Mesendoderm (in vitro differentiated cells): ENCODE measurements at regions not wholly inside any gene's neighbourhood (a gene's known extent, or its start where the extent isn't known, plus 50 kb on each side); places are given as distances from the start of the nearest gene placed in this dataset.

Experiments
- DNase-seq: peaks from one replicate; pipeline ENCODE4 v3.0.0; 2013
- H2AK5ac ChIP-seq: 2 replicates; pipeline ENCODE4 v1.6.1; 2013; ENCODE audit warnings: low read length, inconsistent platforms
- H2BK120ac ChIP-seq: 2 replicates; pipeline ENCODE4 v1.6.1; 2013; ENCODE audit warnings: low read depth, mild to moderate bottlenecking, low read length, moderate library complexity, mixed read lengths
- H2BK15ac ChIP-seq: replicated peaks from 2 replicates; pipeline ENCODE4 v1.6.1; 2013; ENCODE audit warnings: low read depth, mild to moderate bottlenecking, moderate library complexity
- H2BK5ac ChIP-seq: 2 replicates; pipeline ENCODE4 v1.6.1; 2013; ENCODE audit warnings: low read length, inconsistent platforms
- H3K18ac ChIP-seq: 2 replicates; pipeline ENCODE4 v1.6.1; 2013; ENCODE audit warnings: mild to moderate bottlenecking, low read length, mixed read lengths
- H3K23ac ChIP-seq: one replicate; pipeline ENCODE4 v1.6.1; 2013; ENCODE audit warnings: low read length
- H3K27ac ChIP-seq: 2 replicates; pipeline ENCODE4 v1.5.1; 2013; ENCODE audit warnings: low read depth, mild to moderate bottlenecking, inconsistent platforms, low read length, moderate library complexity
- H3K27me3 ChIP-seq: 2 replicates; pipeline ENCODE4 v1.6.1; 2013; ENCODE audit warnings: low read length, control low read depth, mild to moderate bottlenecking, inconsistent platforms; ENCODE audit not compliant: insufficient read depth, poor library complexity
- H3K36me3 ChIP-seq: 2 replicates; pipeline ENCODE4 v1.6.1; 2013; ENCODE audit warnings: low read length, inconsistent platforms; ENCODE audit not compliant: control insufficient read depth, insufficient read depth
- H3K4ac ChIP-seq: one replicate; pipeline ENCODE4 v1.6.1; 2013; ENCODE audit warnings: low read depth, mild to moderate bottlenecking, low read length, moderate library complexity
- H3K4me1 ChIP-seq: 2 replicates; pipeline ENCODE4 v1.6.1; 2013; ENCODE audit warnings: low read depth, low read length, inconsistent platforms; ENCODE audit not compliant: control insufficient read depth
- H3K4me2 ChIP-seq: 2 replicates; pipeline ENCODE4 v1.6.1; 2013; ENCODE audit warnings: low read length
- H3K4me3 ChIP-seq: 2 replicates; pipeline ENCODE4 v1.5.1; 2013; ENCODE audit warnings: mild to moderate bottlenecking, low read length
- H3K56ac ChIP-seq: one replicate; pipeline ENCODE4 v1.6.1; 2013; ENCODE audit warnings: low read length
- H3K79me1 ChIP-seq: 2 replicates; pipeline ENCODE4 v1.6.1; 2013; ENCODE audit warnings: low read length, inconsistent platforms
- H3K79me2 ChIP-seq: 2 replicates; pipeline ENCODE4 v1.6.1; 2013; ENCODE audit warnings: mild to moderate bottlenecking, low read length; ENCODE audit not compliant: control insufficient read depth, insufficient read depth
- H3K9ac ChIP-seq: 2 replicates; pipeline ENCODE4 v1.6.1; 2013; ENCODE audit warnings: low read length, inconsistent platforms
- H4K5ac ChIP-seq: one replicate; pipeline ENCODE4 v1.6.1; 2013; ENCODE audit warnings: low read length
- H4K8ac ChIP-seq: one replicate; pipeline ENCODE4 v1.6.1; 2013; ENCODE audit warnings: low read depth, mild to moderate bottlenecking, control low read depth, low read length, moderate library complexity
- WGBS: extraction: QIAGEN DNeasy Blood & Tissue Kit; methylation state at CpG from one replicate; pipeline ENCODE4 v1.1.7; 2013; ENCODE audit warnings: low lambda C conversion rate, missing lambda C conversion rate; ENCODE audit not compliant: insufficient coverage; ENCODE audit errors: extremely low coverage; 5-methylcytosine and 5-hydroxymethylcytosine counted together

DNA sequence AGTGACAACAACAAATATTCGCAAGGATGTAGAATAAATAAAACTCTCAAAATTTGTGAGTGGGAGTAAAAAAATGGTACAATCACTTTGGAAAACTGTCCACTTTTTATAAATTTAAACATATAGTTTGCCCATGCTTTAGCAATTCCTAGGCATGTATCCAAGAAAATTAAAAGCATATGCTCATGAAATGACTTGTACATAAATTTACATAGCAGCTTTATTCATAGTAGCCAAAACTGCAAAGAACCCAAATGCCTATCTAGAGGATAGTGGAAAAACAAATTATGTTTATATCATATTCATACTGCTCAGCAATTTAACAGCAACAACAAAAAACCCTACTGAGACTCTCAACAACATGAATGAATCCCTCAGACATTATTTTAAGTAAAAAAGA, 363.6 kb upstream of the CCDC54 start:
- H3K4me1 ChIP-seq: no peaks in the 10 kb centered on the region
- H3K79me1 ChIP-seq: no peaks in the 10 kb centered on the region
- H2BK120ac ChIP-seq: no peak overlapping the region
- no peak for DNase-seq
- H3K9ac ChIP-seq: no peak overlapping the region
- no peaks in the 10 kb centered on the region for H3K27me3 ChIP-seq
- no peak overlapping the region for H2BK5ac ChIP-seq
- no peak overlapping the region for H4K5ac ChIP-seq
- no peak overlapping the region for H3K18ac ChIP-seq
- H3K23ac ChIP-seq: no peak overlapping the region
- WGBS: no CpG with 5 or more reads among the region's 1 CpG
- no peak overlapping the region for H3K27ac ChIP-seq
- H3K36me3 ChIP-seq: no peaks in the 10 kb centered on the region
- no peak overlapping the region for H4K8ac ChIP-seq
- no peaks in the 10 kb centered on the region for H3K79me2 ChIP-seq
- no peak overlapping the region for H3K4ac ChIP-seq
- H2AK5ac ChIP-seq: no peak overlapping the region
- no peak overlapping the region for H3K4me2 ChIP-seq
- H3K56ac ChIP-seq: no peak overlapping the region
- H2BK15ac ChIP-seq: no peak overlapping the region
- no peak overlapping the region for H3K4me3 ChIP-seq

DNA sequence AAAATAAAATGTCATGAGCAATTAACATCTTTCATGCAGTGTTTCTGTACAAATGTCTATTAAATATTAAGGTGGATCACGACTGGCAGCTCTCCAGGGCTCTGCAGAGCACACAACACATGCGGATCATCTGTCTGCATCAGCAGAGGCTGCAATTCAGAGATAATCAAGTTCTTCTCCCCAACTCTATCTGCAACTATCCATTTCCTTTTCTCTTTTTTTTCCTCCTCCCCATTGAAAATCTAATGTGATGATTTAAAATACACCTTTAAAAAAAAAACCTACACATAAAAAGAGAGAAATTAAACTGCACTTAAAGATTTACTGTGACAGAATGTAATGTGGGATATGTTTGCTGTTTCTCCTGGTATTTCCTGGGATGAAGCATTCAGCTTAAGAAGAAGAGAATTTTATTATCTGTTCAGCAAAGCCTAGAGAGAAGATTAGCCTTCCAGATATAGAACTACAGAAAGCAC, 352.6 kb upstream of the CCDC54 start:
- Histone ChIP-seq H2AK5ac (no peak overlapping the region), H4K5ac (no peak overlapping the region), H3K27ac (no peak overlapping the region), H3K27me3 (no peaks in the 10 kb centered on the region), H3K4me3 (no peak overlapping the region), H2BK5ac (no peak overlapping the region), H3K18ac (no peak overlapping the region), H3K23ac (no peak overlapping the region), H3K56ac (no peak overlapping the region), H3K4ac (no peak overlapping the region), H3K79me2 (no peaks in the 10 kb centered on the region), H3K9ac (no peak overlapping the region), H3K79me1 (no peaks in the 10 kb centered on the region), H4K8ac (no peak overlapping the region), H2BK15ac (no peak overlapping the region), H2BK120ac (no peak overlapping the region), H3K36me3 (no peaks in the 10 kb centered on the region), H3K4me1 (no peaks in the 10 kb centered on the region), H3K4me2 (no peak overlapping the region)
- no CpG with 5 or more reads among the region's 2 CpGs for WGBS
- DNase-seq: no peak

DNA sequence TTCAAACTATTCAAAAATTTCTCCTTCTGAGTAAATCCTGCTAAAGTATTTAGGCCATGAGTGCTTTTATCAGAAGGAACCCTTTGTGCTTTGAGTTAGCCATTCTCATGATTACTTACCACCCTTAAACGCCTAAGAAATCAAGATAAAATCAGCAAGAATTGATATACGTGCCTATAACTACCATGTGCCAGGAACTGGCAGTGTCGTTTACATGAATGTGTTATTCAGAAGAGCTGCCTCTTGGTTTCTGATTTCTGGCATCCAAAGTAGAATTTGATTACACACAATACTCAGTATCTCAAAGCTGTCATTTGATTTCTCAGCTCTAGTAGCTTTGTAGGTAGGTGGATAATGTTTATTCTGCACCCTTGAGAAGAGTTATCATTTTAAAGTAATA, 351.3 kb upstream of the CCDC54 start:
- H3K56ac ChIP-seq: no peak overlapping the region
- no peak overlapping the region for H2BK120ac ChIP-seq
- H3K27ac ChIP-seq: no peak overlapping the region
- H3K4me2 ChIP-seq: no peak overlapping the region
- H4K8ac ChIP-seq: no peak overlapping the region
- H3K79me1 ChIP-seq: no peaks in the 10 kb centered on the region
- no peak overlapping the region for H2BK15ac ChIP-seq
- H2BK5ac ChIP-seq: no peak overlapping the region
- WGBS: no CpG with 5 or more reads among the region's 3 CpGs
- H3K36me3 ChIP-seq: no peaks in the 10 kb centered on the region
- no peak overlapping the region for H2AK5ac ChIP-seq
- H3K79me2 ChIP-seq: no peaks in the 10 kb centered on the region
- H3K4me1 ChIP-seq: no peaks in the 10 kb centered on the region
- no peak overlapping the region for H4K5ac ChIP-seq
- H3K18ac ChIP-seq: no peak overlapping the region
- DNase-seq: no peak
- no peak overlapping the region for H3K4ac ChIP-seq
- H3K27me3 ChIP-seq: no peaks in the 10 kb centered on the region
- H3K23ac ChIP-seq: no peak overlapping the region
- H3K9ac ChIP-seq: no peak overlapping the region
- no peak overlapping the region for H3K4me3 ChIP-seq

- no peak overlapping the region for H3K9ac ChIP-seq
- H3K4ac ChIP-seq: no peak overlapping the region
- H2BK120ac ChIP-seq: no peak overlapping the region
- no peaks in the 10 kb centered on the region for H3K36me3 ChIP-seq
- no peaks in the 10 kb centered on the region for H3K79me1 ChIP-seq
- DNase-seq: no peak
- H3K27ac ChIP-seq: no peak overlapping the region
- no peak overlapping the region for H2AK5ac ChIP-seq
- no peaks in the 10 kb centered on the region for H3K79me2 ChIP-seq
- no peak overlapping the region for H3K18ac ChIP-seq
- no peak overlapping the region for H3K23ac ChIP-seq
- H3K27me3 ChIP-seq: no peaks in the 10 kb centered on the region
- H3K4me1 ChIP-seq: no peaks in the 10 kb centered on the region
- no peak overlapping the region for H3K56ac ChIP-seq
- H4K8ac ChIP-seq: no peak overlapping the region
- no peak overlapping the region for H4K5ac ChIP-seq
- WGBS: no CpG with 5 or more reads among the region's 1 CpG
- H2BK5ac ChIP-seq: no peak overlapping the region
- no peak overlapping the region for H3K4me2 ChIP-seq
- no peak overlapping the region for H2BK15ac ChIP-seq
- no peak overlapping the region for H3K4me3 ChIP-seq
Measured at GRCh38 chr3:107028086-107028485, 349.2 kb upstream of the CCDC54 start.

GRCh38 chr3:107028626-107029025, 348.6 kb upstream of the CCDC54 start:
- no peaks in the 10 kb centered on the region for H3K79me1 ChIP-seq
- no peak overlapping the region for H3K27ac ChIP-seq
- no peak overlapping the region for H3K56ac ChIP-seq
- H3K4me2 ChIP-seq: no peak overlapping the region
- H3K4ac ChIP-seq: no peak overlapping the region
- H4K8ac ChIP-seq: no peak overlapping the region
- no peak overlapping the region for H2BK120ac ChIP-seq
- H3K27me3 ChIP-seq: no peaks in the 10 kb centered on the region
- no peak overlapping the region for H3K18ac ChIP-seq
- no peaks in the 10 kb centered on the region for H3K36me3 ChIP-seq
- H2BK15ac ChIP-seq: no peak overlapping the region
- no peak overlapping the region for H3K4me3 ChIP-seq
- H3K4me1 ChIP-seq: no peaks in the 10 kb centered on the region
- H3K9ac ChIP-seq: no peak overlapping the region
- no peak for DNase-seq
- H2BK5ac ChIP-seq: no peak overlapping the region
- no peak overlapping the region for H3K23ac ChIP-seq
- no CpG with 5 or more reads among the region's 1 CpG for WGBS
- no peaks in the 10 kb centered on the region for H3K79me2 ChIP-seq
- no peak overlapping the region for H2AK5ac ChIP-seq
- no peak overlapping the region for H4K5ac ChIP-seq

- Histone ChIP-seq H3K23ac (no peak overlapping the region), H4K8ac (no peak overlapping the region), H3K4ac (no peak overlapping the region), H3K9ac (no peak overlapping the region), H3K18ac (no peak overlapping the region), H2BK5ac (no peak overlapping the region), H2BK15ac (no peak overlapping the region), H3K4me1 (no peaks in the 10 kb centered on the region), H3K56ac (no peak overlapping the region), H3K27me3 (no peaks in the 10 kb centered on the region), H3K36me3 (no peaks in the 10 kb centered on the region), H3K79me1 (no peaks in the 10 kb centered on the region), H3K4me2 (no peak overlapping the region), H2AK5ac (no peak overlapping the region), H3K79me2 (no peaks in the 10 kb centered on the region), H3K4me3 (no peak overlapping the region), H3K27ac (no peak overlapping the region), H2BK120ac (no peak overlapping the region), H4K5ac (no peak overlapping the region)
- no peak for DNase-seq
- WGBS: no CpG with 5 or more reads among the region's 2 CpGs
Measured at GRCh38 chr3:107032111-107032510, 345.1 kb upstream of the CCDC54 start.
